ENCODE measurements at regions not wholly inside any gene's neighbourhood (a gene's known extent, or its start where the extent isn't known, plus 50 kb on each side); places are given as distances from the start of the nearest gene placed in this dataset.

GRCh38 chr12:127802271-127802670, 464.7 kb upstream of the TMEM132C start:
- TF ChIP-seq CTCF (IDR thresholded peaks at IDR 0.05) (no peak), ZFX (IDR thresholded peaks at IDR 0.05; ENCODE audit: borderline replicate concordance) (no peak)
